ENCODE measurements at regions not wholly inside any gene's neighbourhood (a gene's known extent, or its start where the extent isn't known, plus 50 kb on each side); places are given as distances from the start of the nearest gene placed in this dataset.
"Not testable (repeated sequence)": the region's sequence is repeated elsewhere in the genome, so short reads cannot be mapped to it uniquely, and the experiment has no call there.

GRCh38 chr4:66928881-66929280, 616.4 kb downstream of the CENPC start:
- not testable (repeated sequence) for DNase-seq (ENCODE audit: low spot score)

- DNase-seq (ENCODE audit: low spot score): no peak
These were observed 617.4 kb downstream of the CENPC start for GRCh38 chr4:66927937-66928336.

DNA sequence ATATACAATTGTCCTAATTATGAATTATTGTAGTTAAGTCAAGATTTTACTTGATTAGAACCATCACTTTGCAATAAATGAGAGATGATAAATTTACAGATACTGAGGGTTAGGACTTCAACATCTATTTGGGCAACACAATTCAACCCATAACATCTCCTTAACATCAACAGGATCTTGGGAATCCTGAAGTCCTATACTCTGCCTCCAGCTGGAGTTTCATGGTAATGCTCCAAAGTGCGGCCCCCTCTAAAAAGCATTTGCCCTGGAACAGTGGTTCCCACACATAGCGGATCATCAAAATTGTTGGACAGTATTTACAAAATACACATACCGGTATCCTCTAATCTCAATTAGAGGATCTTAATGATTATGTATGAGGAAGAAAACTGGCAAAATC, 618.6 kb downstream of the CENPC start:
- DNase-seq (ENCODE audit: low spot score): no peak

DNA sequence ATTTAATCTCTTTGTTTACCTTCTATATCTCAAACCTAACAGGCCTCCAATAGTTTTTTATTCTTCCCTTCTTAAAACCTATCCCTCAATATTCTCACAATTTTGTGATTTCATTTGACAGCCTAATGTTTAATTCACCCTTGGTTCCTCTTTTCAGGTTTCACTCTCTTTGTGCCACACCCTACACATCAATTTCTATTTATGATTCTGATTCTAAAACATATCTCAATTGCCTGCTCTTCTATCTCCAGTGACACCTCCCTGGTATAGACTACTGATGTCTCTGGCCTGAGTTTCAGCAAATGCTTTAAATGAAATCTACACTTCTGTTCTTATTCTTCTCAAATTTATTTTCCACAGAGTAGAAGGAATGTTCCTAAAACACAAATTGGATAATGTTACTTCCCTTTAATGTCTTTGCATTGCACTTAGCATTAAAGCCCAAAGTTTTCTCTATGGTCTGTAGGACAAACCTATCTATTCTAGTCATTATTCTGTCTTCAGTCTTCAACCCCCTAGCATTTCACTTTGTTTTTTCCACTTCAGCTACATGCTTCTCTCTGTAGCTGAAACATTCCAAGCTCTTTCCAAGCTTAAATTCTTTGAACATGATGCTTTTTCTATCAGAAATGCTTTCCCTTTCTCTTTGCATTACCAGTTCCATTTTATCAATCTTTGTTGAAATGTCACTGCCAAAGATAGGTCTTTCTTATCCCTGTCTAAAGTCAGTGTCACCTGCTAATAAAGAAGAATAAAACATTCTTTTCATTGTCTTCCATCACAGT, 622.0 kb downstream of the CENPC start:
- DNase-seq (ENCODE audit: low spot score): no peak

DNA sequence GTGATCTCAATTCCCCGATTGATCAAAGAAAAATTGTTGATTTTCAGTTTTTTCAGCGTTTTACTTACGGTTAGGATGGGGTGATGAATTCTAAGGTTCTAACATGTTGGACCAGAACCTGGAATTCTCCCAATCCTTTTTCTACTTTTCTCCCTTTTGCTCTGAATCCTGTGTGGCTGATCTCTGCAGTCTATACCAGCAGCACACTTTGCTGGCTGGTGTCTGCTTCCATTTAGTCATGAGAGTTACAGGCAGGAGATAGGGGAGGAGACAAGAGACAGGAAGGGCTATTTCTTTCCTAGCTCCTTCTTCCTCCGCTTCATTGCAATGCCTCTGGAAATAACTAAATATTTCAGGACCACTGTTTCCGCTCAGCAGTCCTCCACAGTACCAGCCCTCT, 623.9 kb downstream of the CENPC start:
- no peak for DNase-seq (ENCODE audit: low spot score)

- no peak for DNase-seq (ENCODE audit: low spot score)
These were observed 624.8 kb downstream of the CENPC start for GRCh38 chr4:66920514-66920913.

DNA sequence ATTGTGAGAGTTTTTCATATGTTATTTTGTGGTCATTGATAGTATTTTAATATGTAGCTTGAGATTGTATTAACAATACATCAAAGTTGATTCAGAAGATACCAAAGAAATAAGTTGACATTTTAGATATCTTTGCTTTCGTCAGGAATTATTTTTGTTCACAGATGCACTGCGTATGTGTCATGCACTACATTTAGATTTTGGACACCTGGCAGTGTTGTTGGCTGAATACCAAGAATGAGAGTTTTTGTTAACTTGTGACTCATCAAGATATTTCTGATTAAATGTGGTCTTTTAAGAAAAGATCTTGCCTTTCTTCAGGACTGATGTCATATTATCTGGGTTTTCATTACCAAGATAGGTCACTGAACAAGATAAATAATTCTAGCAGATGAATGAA, 633.4 kb downstream of the CENPC start:
- peak; percentile 18 for DNase-seq (ENCODE audit: low spot score)

GRCh38 chr4:66906314-66906713, 639.0 kb downstream of the CENPC start:
- no peak for DNase-seq (ENCODE audit: low spot score)

DNA sequence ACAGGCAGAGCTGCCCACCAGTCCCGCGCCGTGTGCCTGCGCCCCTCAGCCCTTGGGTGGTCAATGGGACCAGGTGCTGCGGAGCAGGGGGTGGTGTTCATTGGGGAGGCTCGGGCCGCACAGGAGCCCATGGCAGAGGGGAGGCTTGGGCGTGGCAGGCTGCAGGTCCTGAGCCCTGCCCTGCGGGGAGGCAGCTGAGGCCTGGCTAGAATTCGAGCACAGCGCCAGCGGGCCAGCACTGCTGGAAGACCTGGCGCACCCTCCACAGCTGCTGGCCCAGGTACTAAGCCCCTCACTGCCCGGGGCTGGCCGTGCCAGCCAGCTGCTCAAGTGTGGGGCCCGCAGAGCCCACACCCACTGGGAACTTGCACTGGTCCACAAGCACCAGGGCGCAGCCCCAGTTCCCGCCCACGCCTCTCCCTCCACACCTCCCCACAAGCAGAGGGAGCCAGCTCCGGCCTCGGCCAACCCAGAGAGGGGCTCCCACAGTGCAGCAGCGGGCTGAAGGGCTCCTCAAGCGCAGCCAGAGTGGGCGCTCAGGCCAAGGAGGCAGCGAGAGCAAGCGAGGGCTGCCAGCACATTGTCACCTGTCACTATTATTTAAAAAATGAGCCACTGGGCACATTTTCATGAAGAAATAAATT, 645.8 kb downstream of the CENPC start:
- no peak for DNase-seq (ENCODE audit: low spot score)

GRCh38 chr4:66893807-66894206, 651.5 kb downstream of the CENPC start:
- DNase-seq (ENCODE audit: low spot score): no peak

GRCh38 chr4:66887061-66887460, 658.2 kb downstream of the CENPC start:
- DNase-seq (ENCODE audit: low spot score): no peak

- DNase-seq (ENCODE audit: low spot score): no peak
These were observed 659.7 kb downstream of the CENPC start for GRCh38 chr4:66885501-66886165.

GRCh38 chr4:66876946-66877345, 668.4 kb downstream of the CENPC start:
- DNase-seq (ENCODE audit: low spot score): no peak

- no peak for DNase-seq (ENCODE audit: low spot score)
These were observed 672.6 kb downstream of the CENPC start for GRCh38 chr4:66872661-66873060.

DNA sequence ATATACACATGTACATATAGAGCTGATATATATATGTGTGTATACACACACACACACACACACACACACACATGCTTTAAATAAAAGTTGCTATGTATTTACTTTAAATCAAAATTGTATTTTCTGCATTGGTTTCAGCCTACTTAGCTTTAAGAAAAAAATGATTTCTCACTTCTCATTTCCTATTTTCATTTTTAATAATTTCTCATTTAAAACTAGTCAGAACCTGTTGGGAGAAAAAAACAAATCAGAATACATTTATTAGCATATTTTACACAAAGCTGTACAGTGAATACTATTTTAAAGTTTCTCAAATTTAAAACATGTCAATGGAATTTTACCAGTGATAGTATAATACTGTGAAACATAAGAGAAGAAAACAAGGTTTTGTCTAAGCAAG, 681.8 kb downstream of the CENPC start:
- DNase-seq (ENCODE audit: low spot score): no peak

DNA sequence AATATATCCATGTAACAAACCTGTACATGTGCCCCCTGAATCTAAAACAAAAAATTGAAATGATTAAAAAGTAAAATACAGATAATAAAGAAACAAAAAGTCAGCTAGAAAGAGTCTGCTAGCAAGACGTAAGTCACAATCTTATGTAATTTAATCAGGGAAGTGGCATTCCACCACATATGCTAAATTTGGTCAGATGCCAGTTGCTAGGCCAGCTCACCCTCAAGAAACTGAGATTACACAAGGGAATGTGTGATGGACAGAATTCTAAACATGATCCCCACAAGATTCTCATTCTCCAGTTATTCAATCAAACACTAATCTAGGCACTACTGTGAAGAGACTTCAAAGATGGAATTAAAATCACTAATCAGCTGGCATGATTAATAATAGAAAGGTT, 689.3 kb downstream of the CENPC start:
- DNase-seq (ENCODE audit: low spot score): peak; percentile 29

GRCh38 chr4:66853845-66854244, 691.5 kb downstream of the CENPC start:
- DNase-seq (ENCODE audit: low spot score): no peak

GRCh38 chr4:66852843-66853242, 692.5 kb downstream of the CENPC start:
- DNase-seq (ENCODE audit: low spot score): no peak

DNA sequence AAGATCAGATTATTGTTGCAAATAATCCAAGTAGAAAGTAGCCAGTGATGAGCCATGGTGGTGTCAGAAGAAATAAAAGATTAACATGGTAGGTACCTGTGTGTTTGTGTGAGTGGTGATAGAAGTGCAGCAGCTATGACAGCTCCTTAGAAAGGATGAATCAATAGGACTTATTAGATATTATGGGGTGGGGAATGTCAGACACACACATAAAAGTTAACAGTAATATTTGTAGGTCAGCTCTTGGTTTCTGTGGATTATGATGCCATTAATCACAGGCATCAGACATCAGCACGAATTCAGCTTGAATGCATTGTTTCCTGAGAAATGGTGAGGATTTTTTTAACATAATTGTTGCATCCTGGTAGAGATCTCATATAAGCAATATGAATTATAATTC, 695.7 kb downstream of the CENPC start:
- DNase-seq (ENCODE audit: low spot score): no peak

GRCh38 chr4:66842724-66843088, 702.6 kb downstream of the CENPC start:
- no peak for DNase-seq (ENCODE audit: low spot score)

DNA sequence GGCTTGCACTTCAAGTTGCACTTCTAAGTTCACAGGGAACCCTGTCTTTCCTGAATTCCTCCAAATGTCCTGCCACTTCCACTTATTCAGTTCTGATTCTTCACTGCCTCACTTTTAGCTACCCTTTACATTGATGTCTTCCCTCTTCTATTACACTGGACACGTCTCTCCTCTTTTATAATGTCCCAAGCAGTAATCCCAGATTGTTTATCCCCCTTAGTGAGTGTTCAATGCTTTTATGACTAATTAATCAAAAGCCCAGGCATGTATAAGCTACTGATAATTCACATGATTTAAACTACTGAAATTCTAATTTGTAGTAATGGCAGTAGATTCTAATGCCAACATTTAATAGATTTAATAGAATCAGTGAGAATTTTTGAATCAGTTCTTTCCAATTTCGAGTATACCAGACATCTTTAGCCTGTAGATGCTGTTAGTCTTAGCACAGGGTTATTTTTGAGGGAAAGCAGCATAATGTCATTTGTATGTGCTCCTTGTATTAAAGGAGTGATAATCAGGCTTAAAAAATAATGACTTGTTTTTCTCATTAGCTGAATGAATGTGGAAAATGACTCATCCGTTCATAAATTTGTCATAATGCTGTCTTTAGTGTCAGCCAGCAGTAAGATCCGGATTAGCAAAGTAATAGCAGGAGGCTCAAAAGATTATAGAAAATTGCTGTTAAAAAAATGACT, 703.1 kb downstream of the CENPC start:
- DNase-seq (ENCODE audit: low spot score): no peak

DNA sequence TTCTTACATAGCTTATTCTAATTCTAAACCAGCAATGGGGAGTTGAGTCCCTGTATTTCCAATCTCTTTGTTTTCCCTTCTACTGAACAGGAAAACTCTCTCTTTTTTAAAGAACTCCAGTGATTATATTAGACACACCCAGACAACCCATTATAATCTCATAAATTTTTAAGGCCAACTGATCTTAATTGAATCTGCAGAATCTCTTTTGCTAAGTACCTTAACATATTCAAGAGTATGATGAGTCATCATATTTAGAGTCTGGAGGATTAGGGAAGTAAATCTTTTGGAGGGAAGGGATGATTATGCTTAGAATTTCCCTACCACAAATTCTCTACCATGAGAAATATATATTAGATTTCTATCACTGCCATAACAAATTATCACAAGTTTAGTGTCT, 705.1 kb downstream of the CENPC start:
- DNase-seq (ENCODE audit: low spot score): no peak
